Fibroblast of skin of left quadriceps (primary cell): ENCODE measurements at regions not wholly inside any gene's neighbourhood (a gene's known extent, or its start where the extent isn't known, plus 50 kb on each side); places are given as distances from the start of the nearest gene placed in this dataset.
"Not testable (repeated sequence)": the region's sequence is repeated elsewhere in the genome, so short reads cannot be mapped to it uniquely, and the experiment has no call there.

Experiments used
- DNase-seq, 2 experiments: peaks; one replicate each; pipeline ENCODE4 v3.0.0-alpha.2; 2013; ENCODE audit warnings: low read depth in 2 of 2

- not testable (repeated sequence) for DNase-seq
These were observed 90.1 kb upstream of the GRIN2A start for GRCh38 chr16:10272250-10272854.

- DNase-seq: not testable (repeated sequence)
These were observed 93.2 kb upstream of the GRIN2A start for GRCh38 chr16:10275214-10275996.

GRCh38 chr16:10277597-10277996 is 95.4 kb upstream of the GRIN2A start:
- no peak for DNase-seq

GRCh38 chr16:10280262-10281170 is 98.3 kb upstream of the GRIN2A start:
- no peak for DNase-seq

- DNase-seq: no peak
These were observed 100.1 kb upstream of the GRIN2A start for GRCh38 chr16:10282367-10282766.

- not testable (repeated sequence) for DNase-seq
These were observed 101.0 kb upstream of the GRIN2A start for GRCh38 chr16:10283246-10283645.

- DNase-seq: not testable (repeated sequence)
These were observed 95.3 kb upstream of the ATF7IP2 start for GRCh38 chr16:10290467-10291105.

GRCh38 chr16:10292197-10292596 is 93.7 kb upstream of the ATF7IP2 start:
- DNase-seq: not testable (repeated sequence)

- not testable (repeated sequence) for DNase-seq
These were observed 92.9 kb upstream of the ATF7IP2 start for GRCh38 chr16:10292976-10293375.

- DNase-seq: not testable (repeated sequence)
These were observed 91.7 kb upstream of the ATF7IP2 start for GRCh38 chr16:10294153-10294552.

GRCh38 chr16:10296956-10297340 is 88.9 kb upstream of the ATF7IP2 start:
- DNase-seq: no peak

- DNase-seq: no peak
These were observed 88.4 kb upstream of the ATF7IP2 start for GRCh38 chr16:10297341-10298006.

- DNase-seq: no peak
These were observed 85.0 kb upstream of the ATF7IP2 start for GRCh38 chr16:10300905-10301304.

- not testable (repeated sequence) for DNase-seq
These were observed 84.3 kb upstream of the ATF7IP2 start for GRCh38 chr16:10301547-10301946.

GRCh38 chr16:10305912-10306311 is 79.9 kb upstream of the ATF7IP2 start:
- DNase-seq: no peak

GRCh38 chr16:10308305-10309193 is 77.3 kb upstream of the ATF7IP2 start:
- DNase-seq: no peak

GRCh38 chr16:10309271-10309932 is 76.5 kb upstream of the ATF7IP2 start:
- no peak for DNase-seq

GRCh38 chr16:10312008-10312407 is 73.9 kb upstream of the ATF7IP2 start:
- DNase-seq: no peak
